ENCODE measurements at regions not wholly inside any gene's neighbourhood (a gene's known extent, or its start where the extent isn't known, plus 50 kb on each side); places are given as distances from the start of the nearest gene placed in this dataset.

GRCh38 chr6:75024828-75025227 lies 181.0 kb downstream of the COL12A1 start:
- H3K36me3 Mint-ChIP-seq (ENCODE audit: low read depth), result no peaks in the 10 kb centered on the region
- Histone ChIP-seq H4K20me1 (replicated peaks; ENCODE audit: insufficient read depth) (no peaks in the 10 kb centered on the region), H3K4me2 (no peak overlapping the region), H3K4me1 (ENCODE audit: insufficient read depth) (no peaks in the 10 kb centered on the region), H3K4me3 (no peak overlapping the region), H3K9me2 (ENCODE audit: insufficient read depth) (no peaks in the 10 kb centered on the region), H3F3A (replicated peaks; ENCODE audit: low read depth) (no peaks in the 10 kb centered on the region), H3K27me3 (ENCODE audit: insufficient read depth) (no peaks in the 10 kb centered on the region), H3K27ac (ENCODE audit: low read depth) (no peak overlapping the region), H2AFZ (no peak overlapping the region), H3K79me2 (replicated peaks; ENCODE audit: insufficient read depth) (no peaks in the 10 kb centered on the region), H3K36me3 (ENCODE audit: insufficient read depth) (no peaks in the 10 kb centered on the region)
- no peaks in the 10 kb centered on the region; the same call in 2 of the 3 replicates for H3K4me1 Mint-ChIP-seq
- H3K4me3 Mint-ChIP-seq, result no peak overlapping the region
- no peaks in the 10 kb centered on the region for H3K27me3 Mint-ChIP-seq (ENCODE audit: insufficient read depth, low read depth, poor library complexity)
- TF ChIP-seq STAT1 (IDR thresholded peaks at IDR 0.05; ENCODE audit: unreplicated experiment), result no peak
- no peak for TF ChIP-seq ZNF114 (CRISPR knock-in tag; IDR thresholded peaks at IDR 0.05)
- no peak for TF ChIP-seq CREB1 (CRISPR knock-in tag; IDR thresholded peaks at IDR 0.05; ENCODE audit: low read depth)
- TF ChIP-seq JUNB (IDR thresholded peaks at IDR 0.05; ENCODE audit: unreplicated experiment), result no peak
- no peak for TF ChIP-seq CTCF (conservative IDR thresholded peaks at IDR 0.05; ENCODE audit: low read depth in 2 of 2)
- TF ChIP-seq NANOG (IDR thresholded peaks at IDR 0.05; ENCODE audit: borderline replicate concordance), result no peak
- no peak for TF ChIP-seq ETS1 (IDR thresholded peaks at IDR 0.05)
- TF ChIP-seq, protein P1, sequence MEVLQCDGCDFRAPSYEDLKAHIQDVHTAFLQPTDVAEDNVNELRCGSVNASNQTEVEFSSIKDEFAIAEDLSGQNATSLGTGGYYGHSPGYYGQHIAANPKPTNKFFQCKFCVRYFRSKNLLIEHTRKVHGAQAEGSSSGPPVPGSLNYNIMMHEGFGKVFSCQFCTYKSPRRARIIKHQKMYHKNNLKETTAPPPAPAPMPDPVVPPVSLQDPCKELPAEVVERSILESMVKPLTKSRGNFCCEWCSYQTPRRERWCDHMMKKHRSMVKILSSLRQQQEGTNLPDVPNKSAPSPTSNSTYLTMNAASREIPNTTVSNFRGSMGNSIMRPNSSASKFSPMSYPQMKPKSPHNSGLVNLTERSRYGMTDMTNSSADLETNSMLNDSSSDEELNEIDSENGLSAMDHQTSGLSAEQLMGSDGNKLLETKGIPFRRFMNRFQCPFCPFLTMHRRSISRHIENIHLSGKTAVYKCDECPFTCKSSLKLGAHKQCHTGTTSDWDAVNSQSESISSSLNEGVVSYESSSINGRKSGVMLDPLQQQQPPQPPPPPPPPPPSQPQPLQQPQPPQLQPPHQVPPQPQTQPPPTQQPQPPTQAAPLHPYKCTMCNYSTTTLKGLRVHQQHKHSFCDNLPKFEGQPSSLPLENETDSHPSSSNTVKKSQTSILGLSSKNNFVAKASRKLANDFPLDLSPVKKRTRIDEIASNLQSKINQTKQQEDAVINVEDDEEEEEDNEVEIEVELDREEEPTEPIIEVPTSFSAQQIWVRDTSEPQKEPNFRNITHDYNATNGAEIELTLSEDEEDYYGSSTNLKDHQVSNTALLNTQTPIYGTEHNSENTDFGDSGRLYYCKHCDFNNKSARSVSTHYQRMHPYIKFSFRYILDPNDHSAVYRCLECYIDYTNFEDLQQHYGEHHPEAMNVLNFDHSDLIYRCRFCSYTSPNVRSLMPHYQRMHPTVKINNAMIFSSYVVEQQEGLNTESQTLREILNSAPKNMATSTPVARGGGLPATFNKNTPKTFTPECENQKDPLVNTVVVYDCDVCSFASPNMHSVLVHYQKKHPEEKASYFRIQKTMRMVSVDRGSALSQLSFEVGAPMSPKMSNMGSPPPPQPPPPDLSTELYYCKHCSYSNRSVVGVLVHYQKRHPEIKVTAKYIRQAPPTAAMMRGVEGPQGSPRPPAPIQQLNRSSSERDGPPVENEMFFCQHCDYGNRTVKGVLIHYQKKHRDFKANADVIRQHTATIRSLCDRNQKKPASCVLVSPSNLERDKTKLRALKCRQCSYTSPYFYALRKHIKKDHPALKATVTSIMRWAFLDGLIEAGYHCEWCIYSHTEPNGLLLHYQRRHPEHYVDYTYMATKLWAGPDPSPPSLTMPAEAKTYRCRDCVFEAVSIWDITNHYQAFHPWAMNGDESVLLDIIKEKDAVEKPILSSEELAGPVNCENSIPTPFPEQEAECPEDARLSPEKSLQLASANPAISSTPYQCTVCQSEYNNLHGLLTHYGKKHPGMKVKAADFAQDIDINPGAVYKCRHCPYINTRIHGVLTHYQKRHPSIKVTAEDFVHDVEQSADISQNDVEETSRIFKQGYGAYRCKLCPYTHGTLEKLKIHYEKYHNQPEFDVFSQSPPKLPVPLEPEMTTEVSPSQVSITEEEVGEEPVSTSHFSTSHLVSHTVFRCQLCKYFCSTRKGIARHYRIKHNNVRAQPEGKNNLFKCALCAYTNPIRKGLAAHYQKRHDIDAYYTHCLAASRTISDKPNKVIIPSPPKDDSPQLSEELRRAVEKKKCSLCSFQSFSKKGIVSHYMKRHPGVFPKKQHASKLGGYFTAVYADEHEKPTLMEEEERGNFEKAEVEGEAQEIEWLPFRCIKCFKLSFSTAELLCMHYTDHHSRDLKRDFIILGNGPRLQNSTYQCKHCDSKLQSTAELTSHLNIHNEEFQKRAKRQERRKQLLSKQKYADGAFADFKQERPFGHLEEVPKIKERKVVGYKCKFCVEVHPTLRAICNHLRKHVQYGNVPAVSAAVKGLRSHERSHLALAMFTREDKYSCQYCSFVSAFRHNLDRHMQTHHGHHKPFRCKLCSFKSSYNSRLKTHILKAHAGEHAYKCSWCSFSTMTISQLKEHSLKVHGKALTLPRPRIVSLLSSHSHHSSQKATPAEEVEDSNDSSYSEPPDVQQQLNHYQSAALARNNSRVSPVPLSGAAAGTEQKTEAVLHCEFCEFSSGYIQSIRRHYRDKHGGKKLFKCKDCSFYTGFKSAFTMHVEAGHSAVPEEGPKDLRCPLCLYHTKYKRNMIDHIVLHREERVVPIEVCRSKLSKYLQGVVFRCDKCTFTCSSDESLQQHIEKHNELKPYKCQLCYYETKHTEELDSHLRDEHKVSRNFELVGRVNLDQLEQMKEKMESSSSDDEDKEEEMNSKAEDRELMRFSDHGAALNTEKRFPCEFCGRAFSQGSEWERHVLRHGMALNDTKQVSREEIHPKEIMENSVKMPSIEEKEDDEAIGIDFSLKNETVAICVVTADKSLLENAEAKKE (CRISPR knock-in tag; IDR thresholded peaks at IDR 0.05), result no peak
- no peak for TF ChIP-seq EZH2 (IDR thresholded peaks at IDR 0.05; ENCODE audit: low read depth, unreplicated experiment)
- no peak for TF ChIP-seq ZNF331 (CRISPR knock-in tag; IDR thresholded peaks at IDR 0.05; ENCODE audit: low read depth)
- no peak for TF ChIP-seq EZH2phosphoT487 (IDR thresholded peaks at IDR 0.05; ENCODE audit: unreplicated experiment)
- TF ChIP-seq REST (IDR thresholded peaks at IDR 0.05; ENCODE audit: unreplicated experiment), result no peak
- TF ChIP-seq POLR2AphosphoS5 (IDR thresholded peaks at IDR 0.05; ENCODE audit: low read depth), result no peak
- no peaks in the 10 kb centered on the region for H3K9me3 Mint-ChIP-seq
- no peak overlapping the region for H3K27ac Mint-ChIP-seq
- DNase-seq (ENCODE audit: low spot score) (no peak), ATAC-seq (no peak)

Measured in GM23338 (cell line).